Natural killer cell (primary cell): ENCODE measurements at regions not wholly inside any gene's neighbourhood (a gene's known extent, or its start where the extent isn't known, plus 50 kb on each side); places are given as distances from the start of the nearest gene placed in this dataset.

Experiments used
- ATAC-seq, 3 donors: fragments of 150-1000 bp in 2 of 3; fragments of 200-7000 bp in 1 of 3; cut with Tn5 transposase; 1 replicate in 1 of 3; 2 replicates in 2 of 3; pipeline ENCODE4 v1.10.0; 2021; ENCODE audit warnings: mild to moderate bottlenecking in 2 of 3, moderate library complexity in 2 of 3
- DNase-seq, 2 donors: peaks; one replicate each; pipeline versions ENCODE4 v3.0.0 to v3.0.0-alpha.2; 2013 to 2021; ENCODE audit warnings: mixed read lengths in 1 of 2
- H3K27ac ChIP-seq: one replicate; pipeline ENCODE4 v1.5.1; 2013; ENCODE audit warnings: mild to moderate bottlenecking, low read length
- H3K27me3 ChIP-seq: one replicate; pipeline ENCODE4 v1.6.1; 2013; ENCODE audit warnings: low read length; ENCODE audit not compliant: control insufficient read depth, insufficient read depth
- H3K36me3 ChIP-seq: one replicate; pipeline ENCODE4 v1.6.1; 2013; ENCODE audit warnings: low read length; ENCODE audit not compliant: control insufficient read depth, insufficient read depth
- H3K4me1 ChIP-seq: one replicate; pipeline ENCODE4 v1.6.1; 2013; ENCODE audit warnings: low read length; ENCODE audit not compliant: control insufficient read depth, insufficient read depth
- H3K4me3 ChIP-seq: one replicate; pipeline ENCODE4 v1.5.1; 2013; ENCODE audit warnings: low read length
- H3K9me3 ChIP-seq: one replicate; pipeline ENCODE4 v1.6.1; 2013; ENCODE audit warnings: low read length; ENCODE audit not compliant: control insufficient read depth, insufficient read depth
- H3K27ac Mint-ChIP-seq, 2 donors: one replicate each; pipeline ENCODE4 v1.8.0; 2022; ENCODE audit warnings: mild to moderate bottlenecking in 2 of 2, mixed read lengths in 2 of 2, moderate library complexity in 1 of 2
- H3K27me3 Mint-ChIP-seq, 2 donors: one replicate each; pipeline ENCODE4 v1.8.0; 2022; ENCODE audit warnings: low read depth in 2 of 2, mixed read lengths in 2 of 2
- H3K36me3 Mint-ChIP-seq: one replicate; pipeline ENCODE4 v1.8.0; 2022; ENCODE audit warnings: mixed read lengths
- H3K4me1 Mint-ChIP-seq, 2 donors: one replicate each; pipeline ENCODE4 v1.8.0; 2022; ENCODE audit warnings: mixed read lengths in 2 of 2
- H3K4me3 Mint-ChIP-seq: one replicate; pipeline ENCODE4 v1.8.0; 2022; ENCODE audit warnings: mild to moderate bottlenecking, moderate library complexity, mixed read lengths
- H3K9me3 Mint-ChIP-seq, 2 donors: one replicate each; pipeline ENCODE4 v1.8.0; 2022; ENCODE audit warnings: mixed read lengths in 2 of 2
- CTCF ChIP-seq: fragments of 200-600 bp; IDR thresholded peaks from one replicate; pipeline ENCODE4 v1.8.0; 2022; ENCODE audit warnings: antibody characterized with exemption
- WGBS: methylation state at CpG from one replicate; pipeline ENCODE4 v1.1.7; 2013; ENCODE audit warnings: missing lambda C conversion rate; ENCODE audit not compliant: insufficient coverage; 5-methylcytosine and 5-hydroxymethylcytosine counted together
- intact Hi-C: fragments of 100-400 bp; cut with micrococcal nuclease; formaldehyde crosslinking; loops from one replicate; pipeline ENCODE4 v1.14.2; 2022

- no peaks in the 10 kb centered on the region for H3K36me3 ChIP-seq
- H3K9me3 Mint-ChIP-seq: no peaks in the 10 kb centered on the region
- no peaks in the 10 kb centered on the region for H3K9me3 ChIP-seq
- H3K27ac Mint-ChIP-seq: no peak overlapping the region
- no peak overlapping the region for H3K27ac ChIP-seq
- DNase-seq: no peak
- H3K36me3 Mint-ChIP-seq: no peaks in the 10 kb centered on the region
- 71% methylated on average over 7 of the region's 7 CpGs for WGBS
- H3K4me1 ChIP-seq: no peaks in the 10 kb centered on the region
- no peaks in the 10 kb centered on the region for H3K27me3 ChIP-seq
- H3K4me3 ChIP-seq: no peak overlapping the region
- H3K27me3 Mint-ChIP-seq: peaks cover 6 to 8% of the 10 kb centered on the region in 2 donors
- no peak for ATAC-seq
- intact Hi-C loops: no loop called here
- H3K4me3 Mint-ChIP-seq: no peak overlapping the region
- TF ChIP-seq CTCF: no peak
- no peaks in the 10 kb centered on the region for H3K4me1 Mint-ChIP-seq
Measured at GRCh38 chr2:71788186-71788525, 334.8 kb downstream of the DYSF start.

- intact Hi-C loops: no loop called here
- no peak overlapping the region for H3K27ac ChIP-seq
- no peaks in the 10 kb centered on the region for H3K27me3 ChIP-seq
- no peak overlapping the region for H3K4me3 ChIP-seq
- no peaks in the 10 kb centered on the region for H3K4me1 ChIP-seq
- Mint-ChIP-seq H3K9me3 (no peaks in the 10 kb centered on the region), H3K4me1 (no peaks in the 10 kb centered on the region), H3K36me3 (no peaks in the 10 kb centered on the region), H3K27ac (no peak overlapping the region), H3K27me3 (peaks cover 6 to 11% of the 10 kb centered on the region in 2 donors), H3K4me3 (no peak overlapping the region)
- no peak for DNase-seq
- no peak for TF ChIP-seq CTCF
- H3K9me3 ChIP-seq: no peaks in the 10 kb centered on the region
- WGBS: 82% methylated on average over 3 of the region's 3 CpGs
- H3K36me3 ChIP-seq: no peaks in the 10 kb centered on the region
- ATAC-seq: no peak
Measured at GRCh38 chr2:71787476-71788185, 334.3 kb downstream of the DYSF start.

GRCh38 chr2:71787108-71787415, 333.7 kb downstream of the DYSF start:
- DNase-seq (no peak), ATAC-seq (no peak)
- TF ChIP-seq CTCF: no peak
- H3K36me3 Mint-ChIP-seq: no peaks in the 10 kb centered on the region
- H3K27me3 Mint-ChIP-seq: peaks cover 6 to 11% of the 10 kb centered on the region in 2 donors
- H3K27ac Mint-ChIP-seq: no peak overlapping the region
- 89% methylated on average over 4 of the region's 4 CpGs for WGBS
- H3K36me3 ChIP-seq: no peaks in the 10 kb centered on the region
- intact Hi-C loops: no loop called here
- no peaks in the 10 kb centered on the region for H3K4me1 Mint-ChIP-seq
- H3K4me3 Mint-ChIP-seq: no peak overlapping the region
- no peaks in the 10 kb centered on the region for H3K9me3 Mint-ChIP-seq
- no peaks in the 10 kb centered on the region for H3K4me1 ChIP-seq
- H3K27ac ChIP-seq: no peak overlapping the region
- H3K27me3 ChIP-seq: no peaks in the 10 kb centered on the region
- H3K9me3 ChIP-seq: no peaks in the 10 kb centered on the region
- no peak overlapping the region for H3K4me3 ChIP-seq
